ENCODE measurements at regions not wholly inside any gene's neighbourhood (a gene's known extent, or its start where the extent isn't known, plus 50 kb on each side); places are given as distances from the start of the nearest gene placed in this dataset.

GRCh38 chr15:62899090-62899493, 143.5 kb upstream of the TPM1 start:
- Histone ChIP-seq H3K9me3 (ENCODE audit: insufficient read depth, low read depth) (no peaks in the 10 kb centered on the region), H3F3A (ENCODE audit: insufficient read depth, low read depth) (peaks cover 48% of the 10 kb centered on the region), H3K27me3 (ENCODE audit: insufficient read depth, low read depth) (no peaks in the 10 kb centered on the region), H3K36me3 (ENCODE audit: low read depth) (no peaks in the 10 kb centered on the region), H3K4me2 (peak overlapping the region; percentile 33), H3K9me2 (ENCODE audit: insufficient read depth) (no peaks in the 10 kb centered on the region), H3K27ac (peak overlapping the region; percentile 80), H3K4me1 (replicated peaks; ENCODE audit: insufficient read depth) (peaks cover 64% of the 10 kb centered on the region), H3K4me3 (no peak overlapping the region), H3K79me2 (ENCODE audit: low read depth) (no peaks in the 10 kb centered on the region), H2AFZ (no peak overlapping the region), H4K20me1 (ENCODE audit: insufficient read depth) (no peaks in the 10 kb centered on the region)
- intact Hi-C loops (cut with micrococcal nuclease; ENCODE audit: unreplicated experiment) = loop anchor here (5.0 kb wide), 1 partner anchor 193 kb away; no protein-coding TSS in a partner anchor
- ChIA-PET POLR2A (ENCODE audit: unreplicated experiment) (no interaction called here), CTCF (interaction anchor here (0.7 to 0.9 kb wide), 2 partner anchors 23 to 46 kb away, joined by 3 to 5 read pairs; no protein-coding TSS in a partner anchor)
- BruUV-seq (replicated peaks) = no TSS peak
- TF ChIP-seq CTCF (conservative IDR thresholded peaks at IDR 0.05) (no peak), EZH2 (IDR thresholded peaks at IDR 0.05; ENCODE audit: low read depth) (no peak)
- DNase-seq = peak; percentile 27 to 71

- CTCF ChIA-PET = interaction anchor here (0.6 kb wide), 1 partner anchor 10 kb away, joined by 3 read pairs; no protein-coding TSS in a partner anchor
- Histone ChIP-seq H3K4me2 (peak overlapping the region; percentile 33), H3K4me1 (replicated peaks; ENCODE audit: insufficient read depth) (peaks cover 53% of the 10 kb centered on the region), H3F3A (ENCODE audit: insufficient read depth, low read depth) (peaks cover 36% of the 10 kb centered on the region), H3K4me3 (no peak overlapping the region; the same call in 1 of the 2 replicates), H3K27ac (peak overlapping the region; percentile 80), H4K20me1 (ENCODE audit: insufficient read depth) (no peaks in the 10 kb centered on the region), H3K79me2 (ENCODE audit: low read depth) (no peaks in the 10 kb centered on the region), H3K9me3 (ENCODE audit: insufficient read depth, low read depth) (no peaks in the 10 kb centered on the region), H2AFZ (no peak overlapping the region), H3K27me3 (ENCODE audit: insufficient read depth, low read depth) (no peaks in the 10 kb centered on the region), H3K36me3 (ENCODE audit: low read depth) (no peaks in the 10 kb centered on the region), H3K9me2 (ENCODE audit: insufficient read depth) (no peaks in the 10 kb centered on the region)
- DNase-seq = peak in 1 of 2 experiments; percentile 82
- TF ChIP-seq CTCF (conservative IDR thresholded peaks at IDR 0.05) (no peak), EZH2 (IDR thresholded peaks at IDR 0.05; ENCODE audit: low read depth) (no peak)
- BruUV-seq (replicated peaks) = no TSS peak
- POLR2A ChIA-PET (ENCODE audit: unreplicated experiment) = no interaction called here
- intact Hi-C loops (cut with micrococcal nuclease; ENCODE audit: unreplicated experiment) = no loop called here
These were observed 142.3 kb upstream of the TPM1 start for GRCh38 chr15:62900071-62900802.

GRCh38 chr15:62901087-62901486, 141.5 kb upstream of the TPM1 start:
- Histone ChIP-seq H3K27me3 (ENCODE audit: insufficient read depth, low read depth) (no peaks in the 10 kb centered on the region), H3F3A (ENCODE audit: insufficient read depth, low read depth) (peaks cover 28% of the 10 kb centered on the region), H3K4me1 (replicated peaks; ENCODE audit: insufficient read depth) (peaks cover 45% of the 10 kb centered on the region), H3K9me3 (ENCODE audit: insufficient read depth, low read depth) (no peaks in the 10 kb centered on the region), H3K4me2 (peak overlapping the region; percentile 33), H3K27ac (peak overlapping the region; percentile 80), H3K4me3 (no peak overlapping the region), H3K79me2 (ENCODE audit: low read depth) (no peaks in the 10 kb centered on the region), H2AFZ (no peak overlapping the region), H3K36me3 (ENCODE audit: low read depth) (no peaks in the 10 kb centered on the region), H4K20me1 (ENCODE audit: insufficient read depth) (no peaks in the 10 kb centered on the region), H3K9me2 (ENCODE audit: insufficient read depth) (no peaks in the 10 kb centered on the region)
- ChIA-PET CTCF (no interaction called here), POLR2A (ENCODE audit: unreplicated experiment) (no interaction called here)
- intact Hi-C loops (cut with micrococcal nuclease; ENCODE audit: unreplicated experiment) = no loop called here
- TF ChIP-seq CTCF (conservative IDR thresholded peaks at IDR 0.05) (no peak), EZH2 (IDR thresholded peaks at IDR 0.05; ENCODE audit: low read depth) (no peak)
- BruUV-seq (replicated peaks) = no TSS peak
- DNase-seq = no peak
